DMS 273 (cell line): ENCODE measurements at regions not wholly inside any gene's neighbourhood (a gene's known extent, or its start where the extent isn't known, plus 50 kb on each side); places are given as distances from the start of the nearest gene placed in this dataset.

ENCODE experiments used
- DNase-seq: peaks from one replicate; lab custom pipeline; 2025; ENCODE audit not compliant: unreplicated experiment; lab: John Stamatoyannopoulos, UW

DNA sequence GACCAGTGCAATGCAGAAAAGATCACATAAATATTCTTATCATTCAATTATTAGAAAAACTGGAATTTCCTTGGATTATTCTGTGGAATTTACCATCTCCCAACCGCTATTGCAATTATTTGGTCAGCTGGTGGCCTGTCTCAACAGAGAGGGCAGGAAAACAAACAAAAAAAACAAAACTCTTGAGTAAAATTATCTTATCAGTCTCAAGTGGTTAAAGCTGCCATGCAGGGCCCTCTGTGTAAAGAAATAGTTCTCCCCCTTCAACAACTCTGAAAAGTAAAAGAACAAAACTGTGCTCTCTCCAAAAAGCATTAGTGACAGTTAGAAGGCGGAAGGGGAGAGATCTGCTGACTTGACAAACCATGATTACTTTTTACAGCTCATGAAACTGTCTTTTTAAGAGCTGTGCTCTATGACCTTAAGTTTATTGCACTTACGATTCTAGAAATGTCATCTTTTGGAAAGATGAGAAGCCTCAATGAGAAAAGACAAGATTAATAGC lies 152.3 kb downstream of the DLEU7 start:
- no peak for DNase-seq

DNA sequence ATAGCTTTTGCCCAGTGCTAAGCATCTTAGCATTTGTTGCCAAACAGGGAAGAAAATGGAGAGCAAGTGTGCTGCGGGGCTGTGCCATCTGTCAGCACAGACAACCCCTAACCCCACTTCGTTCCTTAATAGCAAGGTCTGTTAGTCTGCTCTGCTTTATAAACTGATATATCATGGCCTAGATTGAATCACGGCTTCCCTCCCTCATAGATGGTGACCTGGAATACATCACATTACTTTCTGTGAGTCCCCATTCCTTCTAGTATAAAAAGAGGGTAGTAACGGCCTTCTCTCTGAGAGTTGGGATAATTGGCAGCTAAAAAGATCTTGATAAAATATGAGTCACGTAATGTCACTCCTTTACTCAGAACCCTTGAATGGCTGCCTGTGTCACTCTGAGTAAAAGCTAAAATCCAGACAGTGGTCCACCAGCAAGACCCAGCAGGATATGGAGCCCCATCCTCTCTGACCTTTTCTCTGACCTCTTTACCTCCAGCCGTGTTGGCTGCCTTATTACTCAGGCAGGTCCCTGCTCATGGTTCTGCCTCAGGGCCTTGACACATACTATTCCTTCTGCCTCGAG lies 151.7 kb downstream of the DLEU7 start:
- DNase-seq: peak; percentile 24

DNA sequence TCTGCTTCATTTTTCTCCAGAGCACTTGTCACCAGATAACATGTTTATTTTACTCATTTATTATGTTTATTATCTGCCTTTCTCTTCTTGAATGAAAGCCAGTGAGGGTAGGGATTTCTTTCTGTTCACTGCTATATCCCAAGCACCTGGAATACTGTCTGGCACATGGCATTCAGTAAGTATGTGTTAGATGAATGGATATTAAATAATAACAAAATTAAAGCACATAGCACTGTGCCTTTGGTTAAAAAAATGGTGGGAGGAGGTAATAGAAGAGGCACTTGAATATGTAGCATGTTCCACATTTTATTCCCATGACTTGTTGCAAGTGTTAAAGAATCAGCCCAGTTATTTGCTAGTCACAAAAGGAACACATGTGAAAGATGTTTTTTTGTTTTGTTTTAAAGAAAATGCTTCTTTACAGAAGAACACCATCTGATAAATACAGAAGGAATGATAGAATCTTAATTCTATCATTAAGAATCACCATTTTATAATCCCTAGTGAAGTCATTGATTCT lies 151.0 kb downstream of the DLEU7 start:
- DNase-seq: no peak

DNA sequence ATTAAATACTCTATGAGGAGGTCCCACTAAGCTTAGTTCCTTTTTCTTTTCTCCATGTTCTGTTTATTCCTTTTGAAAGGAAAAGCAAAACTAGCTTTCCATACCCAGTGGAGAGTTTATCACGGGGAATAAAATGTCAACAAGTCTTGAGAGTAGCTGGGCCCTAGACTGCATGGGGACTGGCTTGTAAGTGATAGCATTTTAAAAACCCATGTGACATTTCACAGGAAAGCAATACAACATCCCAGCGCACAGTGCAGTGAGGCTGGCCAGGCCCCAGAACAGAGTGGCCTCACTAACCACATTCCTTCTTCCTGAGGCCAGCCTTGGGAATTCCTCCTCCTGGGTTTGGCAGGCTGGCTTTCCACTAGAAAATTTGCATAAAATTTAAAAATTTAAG lies 149.8 kb downstream of the DLEU7 start:
- no peak for DNase-seq

DNA sequence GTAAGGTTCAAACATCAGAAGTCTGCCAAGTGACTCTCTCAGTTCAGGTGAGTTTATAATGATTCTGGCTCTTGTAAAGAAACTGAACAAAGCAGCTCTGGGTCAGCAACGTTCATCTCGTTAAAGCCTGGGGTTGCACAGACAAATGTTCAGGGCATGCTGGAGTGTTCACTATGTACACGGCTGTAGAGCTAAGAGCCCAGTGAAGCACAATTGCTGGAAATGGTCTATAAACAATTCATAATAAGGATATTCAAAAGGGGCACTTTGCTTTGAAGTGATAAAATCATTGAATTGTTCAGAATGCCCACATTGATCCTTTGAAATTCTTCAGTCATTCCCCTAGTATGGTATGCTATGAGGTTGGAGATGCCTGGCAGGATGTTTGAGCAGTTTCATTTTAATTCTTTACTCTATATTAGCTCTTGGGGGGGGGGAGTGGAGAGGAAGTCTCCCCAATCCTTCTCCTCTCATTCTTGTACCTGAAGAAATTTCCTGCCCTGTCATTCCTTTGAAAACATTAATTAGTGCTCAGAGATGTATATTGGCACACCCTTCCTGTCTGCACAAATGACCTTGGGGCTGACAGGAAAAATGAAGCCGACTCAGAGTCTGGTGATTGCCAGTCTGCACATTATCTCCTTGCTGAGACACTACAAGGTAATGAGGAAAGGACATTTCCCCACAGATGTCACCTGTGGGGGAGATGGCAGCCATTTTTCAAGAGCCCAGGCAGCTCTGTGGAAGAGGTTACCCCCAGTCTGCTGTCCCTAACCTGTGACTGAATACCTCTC lies 145.5 kb downstream of the DLEU7 start:
- no peak for DNase-seq

DNA sequence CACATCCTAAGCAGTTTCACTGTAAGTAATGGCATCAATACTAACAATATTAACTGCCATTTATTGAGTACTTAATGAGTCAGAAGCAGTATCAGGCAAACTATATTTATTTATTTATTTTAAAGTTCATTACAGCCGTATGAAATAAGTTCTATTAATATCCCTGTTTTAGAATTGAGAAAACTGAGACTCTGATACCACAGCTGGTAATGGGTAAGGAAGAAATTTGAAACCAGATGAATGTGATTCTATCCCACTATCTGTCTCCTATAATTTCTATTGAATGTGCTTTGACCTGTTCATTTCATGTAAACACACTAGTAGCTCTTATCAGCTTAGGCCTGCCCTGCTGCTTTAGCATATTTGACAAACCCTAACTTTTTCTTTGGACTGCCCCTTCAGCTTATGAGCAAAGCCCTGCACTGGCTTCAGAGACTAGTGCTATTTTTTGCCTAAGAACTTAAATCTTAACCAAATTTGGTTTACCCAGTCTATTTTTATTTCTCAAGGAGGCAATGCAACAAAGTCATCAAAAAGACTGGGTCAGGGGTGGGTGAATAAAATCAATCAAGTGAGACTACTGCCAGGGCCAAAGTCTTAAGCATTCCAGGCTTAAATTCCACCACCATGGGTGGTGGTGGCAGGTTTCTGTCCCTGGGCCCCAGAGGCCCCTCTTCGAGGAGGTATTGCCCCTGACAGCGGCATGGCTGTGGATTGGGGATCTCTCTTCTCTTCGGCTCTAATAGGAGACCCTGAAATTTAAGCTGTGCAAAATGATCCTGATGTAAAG lies 143.4 kb downstream of the DLEU7 start:
- no peak for DNase-seq

DNA sequence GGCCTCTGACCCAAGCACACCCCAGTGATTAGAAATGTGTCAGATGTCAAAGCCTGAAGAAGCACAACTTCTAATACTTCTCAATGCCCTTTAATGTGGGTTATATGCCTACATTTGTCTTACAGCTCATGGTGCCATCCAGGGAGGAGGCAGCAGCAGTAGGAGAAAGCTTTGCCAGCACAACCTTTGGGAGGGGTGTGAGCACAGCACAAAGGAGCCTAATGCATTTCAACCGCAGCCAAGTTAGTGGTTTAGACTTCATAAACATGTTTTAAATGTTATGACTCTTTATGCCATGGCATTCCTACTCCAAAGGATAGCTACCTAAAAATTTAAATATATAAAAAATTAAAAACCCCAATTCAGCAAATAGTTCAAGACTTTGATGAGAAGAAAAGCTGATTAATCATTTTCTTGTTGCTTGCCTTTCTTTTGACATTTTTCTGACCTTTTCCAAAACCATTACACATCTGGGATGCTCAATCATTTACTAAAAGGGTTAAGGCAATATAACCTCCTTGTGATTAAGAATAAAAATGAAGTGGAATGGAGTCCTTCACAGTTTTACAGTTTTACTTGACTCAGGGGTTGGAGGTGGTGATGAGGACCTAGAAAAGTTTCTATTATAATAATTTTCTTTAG lies 142.7 kb downstream of the DLEU7 start:
- no peak for DNase-seq

DNA sequence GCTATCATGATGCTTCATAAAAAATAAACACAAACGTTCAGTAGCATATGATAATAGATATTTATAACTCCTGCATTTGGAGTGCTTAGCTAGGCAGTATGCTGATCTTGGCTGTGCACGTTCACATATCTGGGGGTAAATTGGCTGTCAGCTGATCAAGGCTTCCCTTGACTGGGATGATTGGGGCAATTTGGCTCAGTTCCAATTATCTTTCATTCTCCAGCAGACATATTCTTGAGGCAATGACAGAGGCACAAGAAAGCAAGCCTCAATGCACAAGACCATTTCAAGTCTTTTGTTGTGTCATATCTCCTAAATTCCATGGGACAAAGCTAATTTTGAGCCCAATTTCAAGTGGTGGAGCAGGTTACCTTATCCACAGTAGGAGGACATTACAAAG lies 142.0 kb downstream of the DLEU7 start:
- peak; percentile 5 for DNase-seq

DNA sequence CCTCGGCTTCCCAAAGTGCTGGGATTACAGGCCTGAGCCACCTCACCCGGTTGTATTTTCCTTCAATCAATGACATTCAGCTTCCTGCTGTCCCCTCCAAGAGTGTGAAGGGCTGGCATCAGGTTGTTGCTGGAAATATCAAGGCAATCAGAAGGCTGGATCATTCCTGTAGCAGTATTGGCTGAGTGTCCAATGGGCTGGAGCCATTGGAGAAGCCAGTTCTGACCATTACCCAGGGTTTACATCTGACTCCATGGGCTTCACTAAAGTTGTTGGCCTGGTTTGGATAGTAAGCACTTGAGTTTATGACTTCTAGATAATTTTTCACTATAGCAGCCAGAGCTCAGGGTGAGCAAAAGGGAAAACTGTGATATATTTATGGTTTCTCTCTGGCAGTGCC lies 137.0 kb downstream of the DLEU7 start:
- no peak for DNase-seq

DNA sequence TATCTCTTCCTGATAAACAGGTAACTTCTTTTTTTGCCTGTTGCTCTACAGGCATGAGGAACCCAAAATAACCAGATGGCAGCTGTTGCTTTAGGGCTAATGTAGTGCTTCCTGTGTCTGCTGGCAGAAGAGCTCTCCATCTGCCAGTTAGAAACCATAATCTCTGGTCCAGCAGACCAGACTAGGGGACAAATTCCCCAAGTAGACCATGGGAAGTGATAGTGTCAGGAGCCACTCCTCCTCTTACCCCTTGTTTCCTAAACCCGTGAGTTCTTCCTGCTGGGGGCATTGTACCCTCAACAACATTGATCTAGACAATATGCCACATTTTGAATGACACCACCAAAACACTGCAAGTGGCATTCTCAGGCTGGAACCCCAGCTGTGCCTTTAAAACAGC lies 135.9 kb downstream of the DLEU7 start:
- DNase-seq: peak; percentile 7

DNA sequence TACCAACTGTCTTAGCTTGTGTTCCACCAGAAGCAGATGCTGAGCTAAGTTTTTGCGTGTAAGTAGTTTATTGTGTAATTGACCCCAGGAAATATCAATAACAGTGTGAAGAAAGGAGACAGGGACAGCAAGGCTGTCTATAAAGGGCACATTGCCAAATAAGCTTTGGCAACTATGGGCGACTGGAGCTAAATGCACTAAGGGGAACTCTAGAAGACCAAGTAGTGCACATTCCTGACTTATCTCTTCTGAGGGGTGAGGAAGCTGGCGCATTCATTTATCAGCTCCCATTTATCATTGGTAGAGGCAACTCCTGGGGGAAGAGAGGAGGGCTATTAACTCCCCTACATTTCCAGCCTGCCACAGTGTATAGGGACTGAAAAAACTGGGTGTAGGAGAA lies 135.0 kb downstream of the DLEU7 start:
- DNase-seq: peak; percentile 17

DNA sequence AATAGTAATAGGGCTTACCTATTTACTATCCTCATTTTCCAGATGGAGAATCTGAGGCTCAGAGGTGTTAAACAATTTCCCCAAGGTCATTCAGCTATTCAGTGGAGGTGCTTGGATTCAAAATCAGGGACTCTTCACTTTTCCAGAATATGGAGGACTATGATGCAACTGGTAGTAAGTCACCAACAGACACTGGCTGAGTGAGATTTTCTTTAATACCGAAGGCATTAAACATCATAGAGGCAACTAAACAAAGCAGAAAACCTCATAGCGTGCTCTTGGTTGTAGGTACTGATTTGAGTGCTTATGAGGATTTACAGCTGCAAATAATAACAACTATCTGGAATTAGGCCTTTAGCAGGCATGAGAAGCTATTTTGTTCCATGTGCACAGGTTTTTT lies 134.4 kb downstream of the DLEU7 start:
- no peak for DNase-seq

DNA sequence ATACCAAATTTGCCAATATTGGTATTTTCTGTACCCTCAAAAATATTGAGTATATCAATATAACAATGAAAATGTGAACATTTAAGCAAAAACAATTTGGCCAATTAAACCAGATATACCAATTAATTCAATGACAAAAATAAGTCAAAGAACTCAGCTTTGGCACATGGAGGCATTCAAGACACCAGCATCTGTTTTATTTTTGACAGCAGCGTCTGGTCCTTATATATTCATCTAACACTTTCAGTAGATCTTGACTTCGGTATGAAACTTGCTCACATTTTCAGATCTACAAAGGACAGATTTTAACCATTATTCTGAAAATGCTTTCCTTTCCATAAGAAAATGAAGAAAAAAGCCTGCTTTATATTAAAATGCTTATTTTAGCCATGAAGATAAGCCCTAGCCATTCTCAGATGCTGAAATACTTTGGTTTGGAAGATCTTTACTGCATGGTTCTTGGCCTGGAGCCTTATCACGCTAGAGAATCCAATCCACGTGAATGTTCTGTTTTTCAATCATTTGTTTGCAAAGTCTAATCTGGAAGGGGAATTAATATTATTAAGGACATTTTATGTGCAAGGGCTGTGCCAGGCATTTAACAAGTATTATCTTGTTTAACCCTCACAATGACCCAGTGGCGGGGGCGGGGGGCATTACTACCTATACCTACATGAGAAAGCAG lies 132.2 kb downstream of the DLEU7 start:
- peak; percentile 49 for DNase-seq

DNA sequence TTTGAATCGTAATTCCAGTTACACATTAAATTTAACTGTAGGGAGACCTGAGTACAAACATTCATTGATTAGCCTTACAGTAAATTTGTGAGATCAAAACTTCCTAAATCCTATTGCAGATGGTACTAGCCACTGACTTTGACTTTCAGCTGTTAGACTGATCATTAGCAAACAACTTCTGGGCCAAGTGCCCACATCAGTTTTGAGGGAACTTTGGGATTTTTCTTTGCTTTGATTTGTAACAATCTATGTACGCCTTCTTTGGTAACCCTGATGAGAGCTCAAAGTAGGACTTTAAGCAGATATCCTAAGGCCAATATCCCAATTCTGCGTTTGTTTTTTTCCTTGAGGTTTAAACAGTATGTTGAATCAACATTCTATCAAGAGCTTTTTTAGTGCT lies 131.5 kb downstream of the DLEU7 start:
- peak; percentile 55 for DNase-seq

DNA sequence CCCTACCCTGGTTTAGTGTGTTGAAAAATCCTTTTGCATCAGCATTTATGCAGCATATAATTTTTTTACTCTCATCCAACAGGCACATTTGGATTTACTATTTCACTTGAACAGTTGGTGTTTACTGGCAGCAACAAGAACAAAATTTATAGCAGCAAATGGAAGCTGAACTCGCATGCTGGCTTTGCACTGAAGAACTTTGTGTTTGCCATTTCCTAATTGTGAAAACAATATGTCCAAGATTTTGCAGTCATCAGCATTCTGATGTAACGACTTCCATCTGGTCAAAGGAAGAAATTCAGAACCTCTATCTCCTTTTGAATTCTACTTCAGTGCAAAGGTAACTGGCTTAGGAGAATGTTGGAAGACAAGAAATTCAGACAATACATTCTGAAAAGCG lies 131.0 kb downstream of the DLEU7 start:
- peak; percentile 61 for DNase-seq

DNA sequence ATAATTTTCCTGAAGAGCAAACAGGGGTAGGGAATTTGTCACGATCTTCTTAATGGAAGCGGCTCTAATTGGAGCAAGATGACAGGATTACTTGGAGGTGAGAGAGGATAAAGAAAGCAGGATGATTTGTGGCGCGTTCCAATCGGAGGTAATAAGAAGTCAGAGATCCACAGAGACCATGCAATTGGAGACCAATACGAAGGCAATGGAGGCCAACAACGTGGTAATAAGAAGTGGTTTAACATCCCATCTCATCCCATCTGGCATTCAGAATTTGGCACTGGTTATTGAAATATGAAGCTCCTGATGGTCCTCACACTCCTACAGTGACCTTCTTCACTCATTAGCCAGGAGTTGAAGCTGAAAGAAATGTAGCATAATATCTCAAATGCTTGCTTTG lies 130.6 kb downstream of the DLEU7 start:
- DNase-seq: peak; percentile 90

DNA sequence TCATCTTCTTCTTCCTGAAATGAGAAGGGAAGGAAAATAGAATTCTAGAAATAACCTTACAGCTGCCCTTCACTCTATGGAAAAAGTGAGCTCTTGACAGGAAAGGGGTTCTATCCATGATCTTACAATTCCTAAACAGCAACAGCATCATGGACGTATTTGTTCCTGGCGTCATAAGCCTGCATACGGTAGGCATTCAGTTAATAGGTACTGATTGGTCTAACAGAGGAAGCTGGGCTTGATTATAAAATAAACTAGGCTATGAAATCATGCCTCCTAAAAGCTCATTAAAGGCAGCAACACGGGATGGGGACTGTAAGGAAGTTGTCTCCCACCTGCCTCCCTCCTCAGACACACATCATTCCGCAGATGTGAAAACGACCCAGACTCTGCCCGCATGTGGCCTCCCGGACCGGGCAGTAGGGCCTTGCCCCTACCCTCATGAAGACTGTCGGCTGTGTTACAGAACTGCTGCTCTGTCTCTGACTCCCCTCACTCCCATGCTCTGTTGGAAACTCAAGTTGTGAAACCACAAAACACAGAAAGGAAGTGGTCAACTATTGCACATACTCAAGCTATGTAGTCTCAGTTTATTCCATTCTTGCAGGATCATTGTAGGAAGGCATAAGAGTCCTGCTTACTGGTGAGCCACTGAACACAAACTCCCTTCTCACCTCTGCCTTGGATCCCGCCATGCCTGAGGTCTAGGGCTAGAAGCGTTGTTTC lies 129.8 kb downstream of the DLEU7 start:
- no peak for DNase-seq

DNA sequence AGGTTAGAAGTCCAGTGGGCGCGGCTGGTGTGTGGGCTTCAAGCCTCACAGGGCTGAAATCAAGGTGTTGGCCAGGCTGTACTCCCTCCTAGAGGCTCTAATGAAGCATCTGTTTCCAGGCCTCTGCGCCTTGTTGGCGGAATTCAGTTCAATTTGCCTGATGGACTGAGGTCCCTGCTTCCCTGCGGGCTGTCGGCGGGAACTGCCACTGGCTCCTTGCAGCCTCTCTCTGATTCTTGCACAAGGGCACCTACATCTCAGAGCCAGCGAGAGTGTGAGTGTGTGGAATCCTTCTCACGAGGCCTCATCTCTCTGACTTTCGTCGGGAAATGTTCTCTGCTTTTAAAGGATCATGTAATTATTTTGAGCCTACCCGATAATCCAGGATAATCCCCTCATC lies 128.6 kb downstream of the DLEU7 start:
- no peak for DNase-seq

DNA sequence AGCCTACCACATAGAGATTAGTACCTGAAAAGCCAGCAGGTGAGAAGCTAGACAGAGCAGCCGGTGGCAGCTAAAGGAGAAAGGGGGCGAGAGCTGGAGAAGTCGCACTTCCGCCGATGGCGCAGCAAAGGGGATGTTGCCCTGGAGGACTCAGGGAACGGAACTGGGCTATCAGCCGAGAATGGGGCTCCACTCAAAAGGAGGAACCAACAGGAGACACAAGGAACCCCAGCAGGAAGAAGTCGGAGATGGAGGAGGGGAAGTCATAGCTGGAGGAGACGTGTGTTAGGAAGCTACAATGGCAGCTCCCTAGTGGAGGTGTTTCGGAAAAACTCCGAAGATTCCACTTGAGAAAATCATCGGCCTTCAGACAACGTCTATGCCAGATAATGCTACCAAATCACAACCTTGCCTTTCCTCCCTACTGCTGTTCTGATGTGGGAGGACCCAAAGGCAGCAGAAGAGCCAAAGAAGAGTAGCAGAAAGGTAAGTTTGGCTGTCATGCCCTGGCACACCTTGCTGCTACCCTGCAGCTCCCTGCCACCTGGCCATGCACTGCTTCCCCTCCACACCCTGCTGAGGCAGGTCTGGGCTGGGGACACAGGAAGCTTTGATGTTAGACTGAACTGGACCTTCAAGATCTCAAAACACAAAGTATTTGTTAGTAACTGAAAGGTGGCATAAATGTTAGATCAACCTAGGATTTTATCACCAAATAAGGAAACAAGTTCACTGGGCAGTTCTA lies 127.9 kb downstream of the DLEU7 start:
- DNase-seq: no peak
